HCT116 (cell line): ENCODE measurements at regions not wholly inside any gene's neighbourhood (a gene's known extent, or its start where the extent isn't known, plus 50 kb on each side); places are given as distances from the start of the nearest gene placed in this dataset.

Experiments used
- ATAC-seq: fragments of 200-7000 bp; cut with Tn5 transposase; 2 replicates; pipeline ENCODE4 v1.9.1; 2020; ENCODE audit warnings: mild to moderate bottlenecking, moderate library complexity
- BruUV-seq: library from RNA; stranded (reverse); fragments of 400-500 nt; replicated peaks from 2 replicates; lab custom pipeline; 2021; lab: Mats Ljungman, UMichigan
- CTCF ChIA-PET: fragments of 300-600 bp; sonication (Branson Sonifier 250); formaldehyde crosslinking; loops from one replicate; lab custom pipeline; 2021; ENCODE audit warnings: antibody characterized with exemption; lab: Charles Lee
- POLR2A ChIA-PET: fragments of 300-600, 350-600 bp; sonication (Branson Sonifier 250); formaldehyde crosslinking; loops from one replicate; lab custom pipeline; 2021; ENCODE audit warnings: antibody characterized with exemption; lab: Charles Lee
- RAD21 ChIA-PET, 2 experiments: fragments of 300-600 bp; sonication (Branson Sonifier 250); formaldehyde crosslinking; loops; one replicate each; lab custom pipeline; 2023; ENCODE audit warnings: low total read pairs in 2 of 2; ENCODE audit not compliant: uncharacterized antibody in 2 of 2, unreplicated experiment in 2 of 2, low non-redundant PET in 1 of 2; lab: Charles Lee
- DNase-seq: peaks from one replicate; pipeline ENCODE4 v3.0.0-alpha.2; 2010; ENCODE audit warnings: low read depth, low spot score
- H2AFZ ChIP-seq: fragments of 200-600 bp; shearing (Covaris generic), sonication (generic); 2 replicates; pipeline ENCODE4 v1.6.1; 2017; ENCODE audit warnings: low read depth, mixed run types, mixed read lengths, antibody characterized with exemption, low read length; ENCODE audit not compliant: poor library complexity, severe bottlenecking
- H3K27ac ChIP-seq: 2 replicates; pipeline ENCODE4 v1.5.1; 2012; ENCODE audit warnings: low read depth, low read length
- H3K27me3 ChIP-seq: fragments of 200-600 bp; sonication (generic); 2 replicates; pipeline ENCODE4 v1.6.1; 2016; ENCODE audit warnings: mixed run types, low read length, mixed read lengths; ENCODE audit not compliant: insufficient read depth
- H3K36me3 ChIP-seq, 2 experiments: fragments of 200-500 bp in 1 of 2; fragments of 200-600 bp in 1 of 2; sonication (Bioruptor generic) in 1 of 2; sonication (generic) in 1 of 2; 2 replicates each; pipeline versions ENCODE4 v1.5.1 to v1.6.1; 2014 to 2016; ENCODE audit warnings: low read length in 2 of 2, inconsistent platforms in 1 of 2, mixed read lengths in 1 of 2, mixed run types in 1 of 2; ENCODE audit not compliant: insufficient read depth in 2 of 2, control insufficient read depth in 1 of 2
- H3K4me1 ChIP-seq, 2 experiments: fragments of 200-600 bp in 1 of 2; sonication (generic) in 1 of 2; 2 replicates each; pipeline versions ENCODE4 v1.5.1 to v1.6.1; 2012 to 2017; ENCODE audit warnings: low read length in 2 of 2, inconsistent platforms in 1 of 2, mild to moderate bottlenecking in 1 of 2, mixed read lengths in 1 of 2, mixed run types in 1 of 2, moderate library complexity in 1 of 2; ENCODE audit not compliant: insufficient read depth in 2 of 2, control insufficient read depth in 1 of 2
- H3K4me2 ChIP-seq: fragments of 200-600 bp; sonication (generic); 2 replicates; pipeline ENCODE4 v1.6.1; 2017; ENCODE audit warnings: mixed run types, low read length, mixed read lengths
- H3K4me3 ChIP-seq, 2 experiments: fragments of 200-600 bp in 1 of 2; sonication (generic) in 1 of 2; replicated peaks in 1 of 2; 2 replicates each; pipeline ENCODE4 v1.5.1; 2011 to 2016; ENCODE audit warnings: low read length in 2 of 2, control low read depth in 1 of 2, low read depth in 1 of 2, mild to moderate bottlenecking in 1 of 2, mixed read lengths in 1 of 2, mixed run types in 1 of 2
- H3K79me2 ChIP-seq: fragments of 200-600 bp; sonication (generic); 2 replicates; pipeline ENCODE4 v1.6.1; 2017; ENCODE audit warnings: mild to moderate bottlenecking, mixed run types, low read length, moderate library complexity, mixed read lengths; ENCODE audit not compliant: insufficient read depth
- H3K9ac ChIP-seq: fragments of 200-600 bp; sonication (generic); 2 replicates; pipeline ENCODE4 v1.6.1; 2016; ENCODE audit warnings: low read length, mixed read lengths
- H3K9me2 ChIP-seq: fragments of 200-600 bp; sonication (generic), shearing (Covaris generic); 2 replicates; pipeline ENCODE4 v1.6.1; 2017; ENCODE audit warnings: mixed run types, mild to moderate bottlenecking, moderate library complexity; ENCODE audit not compliant: insufficient read depth
- H3K9me3 ChIP-seq, 2 experiments: fragments of 200-500 bp in 1 of 2; fragments of 200-600 bp in 1 of 2; sonication (Bioruptor generic) in 1 of 2; sonication (generic) in 1 of 2; 2 replicates each; pipeline ENCODE4 v1.6.1; 2014 to 2017; ENCODE audit warnings: low read length in 2 of 2, mixed read lengths in 2 of 2, inconsistent platforms in 1 of 2, low read depth in 1 of 2, mild to moderate bottlenecking in 1 of 2, mixed run types in 1 of 2, moderate library complexity in 1 of 2; ENCODE audit not compliant: control insufficient read depth in 1 of 2, insufficient read depth in 1 of 2
- H4K20me1 ChIP-seq: fragments of 200-600 bp; sonication (generic), shearing (Covaris generic); 2 replicates; pipeline ENCODE4 v1.6.1; 2017; ENCODE audit warnings: mixed run types, mild to moderate bottlenecking, moderate library complexity; ENCODE audit not compliant: insufficient read depth
- CBX3 ChIP-seq: IDR thresholded peaks from 2 replicates; pipeline ENCODE4 v1.6.1; 2012; ENCODE audit warnings: low read depth
- CEBPB ChIP-seq: IDR thresholded peaks from 2 replicates; pipeline ENCODE4 v1.6.1; 2012; ENCODE audit warnings: low read depth
- EZH2phosphoT487 ChIP-seq: fragments of 200-600 bp; IDR thresholded peaks from 2 replicates; pipeline ENCODE4 v1.6.1; 2018; ENCODE audit warnings: antibody characterized with exemption, borderline replicate concordance
- FOSL1 ChIP-seq: IDR thresholded peaks from 2 replicates; pipeline ENCODE4 v1.6.1; 2012; ENCODE audit warnings: low read depth
- POLR2A ChIP-seq: IDR thresholded peaks from 2 replicates; pipeline ENCODE4 v1.7.0; 2011; ENCODE audit warnings: borderline replicate concordance; ENCODE audit not compliant: insufficient read depth, insufficient read length; ENCODE audit errors: extremely low read depth
- POLR2AphosphoS5 ChIP-seq: IDR thresholded peaks from 2 replicates; pipeline ENCODE4 v1.6.1; 2011; ENCODE audit warnings: mild to moderate bottlenecking, low read depth, low read length, moderate library complexity
- RAD21 ChIP-seq: IDR thresholded peaks from 2 replicates; pipeline ENCODE4 v1.6.1; 2012; ENCODE audit warnings: low read depth, mild to moderate bottlenecking
- REST ChIP-seq: IDR thresholded peaks from 2 replicates; pipeline ENCODE4 v1.6.1; 2012; ENCODE audit warnings: low read depth
- TCF7L2 ChIP-seq: IDR thresholded peaks from 2 replicates; pipeline ENCODE4 v1.7.0; 2011; ENCODE audit warnings: borderline replicate concordance, inconsistent platforms; ENCODE audit not compliant: insufficient read depth, insufficient read length; ENCODE audit errors: extremely low read depth
- YY1 ChIP-seq: IDR thresholded peaks from 2 replicates; pipeline ENCODE4 v1.6.1; 2011; ENCODE audit warnings: low read length, low read depth, moderate library complexity, mild to moderate bottlenecking; ENCODE audit not compliant: insufficient replicate concordance; ENCODE audit errors: extremely low read depth
- ZFX ChIP-seq: fragments of 450-650 bp; IDR thresholded peaks from 2 replicates; pipeline ENCODE4 v1.6.1; 2017
- ZNF274 ChIP-seq: fragments of 200-500 bp; sonication (Bioruptor generic); IDR thresholded peaks from 2 replicates; pipeline ENCODE4 v1.6.1; 2014; ENCODE audit warnings: mild to moderate bottlenecking, low read depth, low read length, inconsistent platforms
- intact Hi-C: fragments of 100-400 bp; cut with micrococcal nuclease; formaldehyde crosslinking; loops from 2 replicates; pipeline ENCODE4 v1.10.0; 2022

GRCh38 chr7:57384380-57384779 lies 65.6 kb upstream of the ZNF716 start:
- Histone ChIP-seq H3K9ac (no peak overlapping the region), H3K4me1 (no peaks in the 10 kb centered on the region), H3K4me3 (no peak overlapping the region), H3K4me2 (no peak overlapping the region), H3K9me3 (peaks cover 3 to 15% of the 10 kb centered on the region in 2 experiments; a peak in 2 of 4 replicates), H3K27me3 (no peaks in the 10 kb centered on the region), H3K9me2 (no peaks in the 10 kb centered on the region), H3K36me3 (no peaks in the 10 kb centered on the region), H3K79me2 (no peaks in the 10 kb centered on the region), H2AFZ (no peak overlapping the region), H3K27ac (no peak overlapping the region), H4K20me1 (no peaks in the 10 kb centered on the region)
- CTCF ChIA-PET, result no interaction called here
- no peak for DNase-seq
- no peak for TF ChIP-seq POLR2AphosphoS5
- no peak for ATAC-seq
- POLR2A ChIA-PET, result no interaction called here
- intact Hi-C loops, result no loop called here
- RAD21 ChIA-PET, result no interaction called here
- no TSS peak for BruUV-seq

- TF ChIP-seq REST (no peak), CBX3 (no peak), ZNF274 (no peak), ZFX (no peak), POLR2A (no peak), TCF7L2 (no peak), EZH2phosphoT487 (no peak), RAD21 (no peak), POLR2AphosphoS5 (no peak), YY1 (no peak), CEBPB (no peak), FOSL1 (no peak)
- TF ChIP-seq, all 23 proteins: peak for 0
- Histone ChIP-seq H4K20me1 (no peaks in the 10 kb centered on the region), H3K9me2 (no peaks in the 10 kb centered on the region), H3K79me2 (no peaks in the 10 kb centered on the region), H3K27me3 (no peaks in the 10 kb centered on the region), H3K9me3 (peaks cover 3 to 15% of the 10 kb centered on the region in 2 experiments; a peak in 2 of 4 replicates), H2AFZ (no peak overlapping the region), H3K36me3 (no peaks in the 10 kb centered on the region), H3K9ac (no peak overlapping the region), H3K27ac (no peak overlapping the region), H3K4me3 (no peak overlapping the region), H3K4me2 (no peak overlapping the region), H3K4me1 (no peaks in the 10 kb centered on the region)
- CTCF ChIA-PET, result no interaction called here
- ATAC-seq (no peak), DNase-seq (no peak)
- POLR2A ChIA-PET, result no interaction called here
- BruUV-seq, result no TSS peak
- RAD21 ChIA-PET, result no interaction called here
- intact Hi-C loops, result no loop called here
Measured at GRCh38 chr7:57385668-57386067, 64.3 kb upstream of the ZNF716 start.
